ENCODE measurements at regions not wholly inside any gene's neighbourhood (a gene's known extent, or its start where the extent isn't known, plus 50 kb on each side); places are given as distances from the start of the nearest gene placed in this dataset.
"Not testable (repeated sequence)": the region's sequence is repeated elsewhere in the genome, so short reads cannot be mapped to it uniquely, and the experiment has no call there.

- DNase-seq: no peak
- POLR2A ChIA-PET: no interaction called here
- Histone ChIP-seq H3K27ac (ENCODE audit: low read depth, low read length) (no peak overlapping the region), H3K27me3 (ENCODE audit: insufficient read depth, low read length, poor library complexity, severe bottlenecking) (no peaks in the 10 kb centered on the region), H3K4me1 (ENCODE audit: insufficient read depth, low read length) (no peaks in the 10 kb centered on the region), H3K36me3 (ENCODE audit: insufficient read depth, low read length) (no peaks in the 10 kb centered on the region), H3K9me3 (ENCODE audit: low read length) (no peaks in the 10 kb centered on the region), H3K4me3 (ENCODE audit: low read length) (no peak overlapping the region)
- peaks cover 3 to 36% (median 11%) of the 10 kb centered on the region in 5 donors for H3K9me3 Mint-ChIP-seq
- H3K4me3 Mint-ChIP-seq: no peak overlapping the region
- H3K4me1 Mint-ChIP-seq: no peaks in the 10 kb centered on the region
- CTCF ChIA-PET: no interaction called here
- H3K36me3 Mint-ChIP-seq: no peaks in the 10 kb centered on the region
- H3K27ac Mint-ChIP-seq: no peak overlapping the region
- no peaks in the 10 kb centered on the region for H3K27me3 Mint-ChIP-seq
These were observed 171.3 kb upstream of the ADGRL4 start for GRCh38 chr1:79177844-79178243.

GRCh38 chr1:79161077-79161476 lies 154.5 kb upstream of the ADGRL4 start:
- H3K4me3 ChIP-seq (ENCODE audit: low read length): no peak overlapping the region
- ChIA-PET CTCF (no interaction called here), POLR2A (no interaction called here)
- no peak for DNase-seq
- Mint-ChIP-seq H3K9me3 (peaks cover 3 to 10% (median 5%) of the 10 kb centered on the region in 5 donors), H3K4me1 (no peaks in the 10 kb centered on the region), H3K27ac (no peak overlapping the region), H3K36me3 (no peaks in the 10 kb centered on the region), H3K27me3 (no peaks in the 10 kb centered on the region), H3K4me3 (no peak overlapping the region)
- no peak overlapping the region for H3K27ac ChIP-seq (ENCODE audit: low read depth, low read length)
- no peaks in the 10 kb centered on the region for H3K27me3 ChIP-seq (ENCODE audit: insufficient read depth, low read length, poor library complexity, severe bottlenecking)
- no peaks in the 10 kb centered on the region for H3K9me3 ChIP-seq (ENCODE audit: low read length)
- no peaks in the 10 kb centered on the region for H3K36me3 ChIP-seq (ENCODE audit: insufficient read depth, low read length)
- no peaks in the 10 kb centered on the region for H3K4me1 ChIP-seq (ENCODE audit: insufficient read depth, low read length)

- Histone ChIP-seq H3K4me1 (ENCODE audit: insufficient read depth, low read length) (no peaks in the 10 kb centered on the region), H3K9me3 (ENCODE audit: low read length) (no peaks in the 10 kb centered on the region), H3K4me3 (ENCODE audit: low read length) (no peak overlapping the region), H3K27me3 (ENCODE audit: insufficient read depth, low read length, poor library complexity, severe bottlenecking) (no peaks in the 10 kb centered on the region), H3K27ac (ENCODE audit: low read depth, low read length) (no peak overlapping the region), H3K36me3 (ENCODE audit: insufficient read depth, low read length) (no peaks in the 10 kb centered on the region)
- H3K36me3 Mint-ChIP-seq: no peaks in the 10 kb centered on the region
- H3K9me3 Mint-ChIP-seq: peaks cover 0 to 6% (median 3%) of the 10 kb centered on the region in 5 donors
- ChIA-PET POLR2A (no interaction called here), CTCF (no interaction called here)
- no peak overlapping the region for H3K27ac Mint-ChIP-seq
- H3K27me3 Mint-ChIP-seq: no peaks in the 10 kb centered on the region
- no peak for DNase-seq
- H3K4me3 Mint-ChIP-seq: no peak overlapping the region
- no peaks in the 10 kb centered on the region for H3K4me1 Mint-ChIP-seq
These were observed 149.5 kb upstream of the ADGRL4 start for GRCh38 chr1:79155991-79156390.

GRCh38 chr1:79151006-79151796 lies 144.7 kb upstream of the ADGRL4 start:
- ChIA-PET CTCF (no interaction called here), POLR2A (no interaction called here)
- Histone ChIP-seq H3K4me3 (ENCODE audit: low read length) (no peak overlapping the region), H3K27ac (ENCODE audit: low read depth, low read length) (no peak overlapping the region), H3K4me1 (ENCODE audit: insufficient read depth, low read length) (no peaks in the 10 kb centered on the region), H3K9me3 (ENCODE audit: low read length) (no peaks in the 10 kb centered on the region), H3K36me3 (ENCODE audit: insufficient read depth, low read length) (no peaks in the 10 kb centered on the region), H3K27me3 (ENCODE audit: insufficient read depth, low read length, poor library complexity, severe bottlenecking) (no peaks in the 10 kb centered on the region)
- DNase-seq: no peak
- Mint-ChIP-seq H3K4me3 (no peak overlapping the region), H3K27me3 (no peaks in the 10 kb centered on the region), H3K4me1 (no peaks in the 10 kb centered on the region), H3K27ac (no peak overlapping the region), H3K36me3 (no peaks in the 10 kb centered on the region), H3K9me3 (peaks cover 0 to 10% (median 6%) of the 10 kb centered on the region in 5 donors)

GRCh38 chr1:79150576-79150975 lies 144.0 kb upstream of the ADGRL4 start:
- no peak overlapping the region for H3K27ac Mint-ChIP-seq
- no peak for DNase-seq
- H3K4me3 Mint-ChIP-seq: no peak overlapping the region
- H3K4me3 ChIP-seq (ENCODE audit: low read length): no peak overlapping the region
- H3K27me3 Mint-ChIP-seq: no peaks in the 10 kb centered on the region
- H3K9me3 Mint-ChIP-seq: peaks cover 0 to 15% (median 6%) of the 10 kb centered on the region in 5 donors
- no peaks in the 10 kb centered on the region for H3K36me3 Mint-ChIP-seq
- ChIA-PET CTCF (no interaction called here), POLR2A (no interaction called here)
- H3K36me3 ChIP-seq (ENCODE audit: insufficient read depth, low read length): no peaks in the 10 kb centered on the region
- H3K27me3 ChIP-seq (ENCODE audit: insufficient read depth, low read length, poor library complexity, severe bottlenecking): no peaks in the 10 kb centered on the region
- H3K9me3 ChIP-seq (ENCODE audit: low read length): no peaks in the 10 kb centered on the region
- no peak overlapping the region for H3K27ac ChIP-seq (ENCODE audit: low read depth, low read length)
- no peaks in the 10 kb centered on the region for H3K4me1 ChIP-seq (ENCODE audit: insufficient read depth, low read length)
- H3K4me1 Mint-ChIP-seq: no peaks in the 10 kb centered on the region

- H3K36me3 Mint-ChIP-seq; POLR2A ChIA-PET; H3K27me3 ChIP-seq (ENCODE audit: insufficient read depth, low read length, poor library complexity, severe bottlenecking); CTCF ChIA-PET; H3K36me3 ChIP-seq (ENCODE audit: insufficient read depth, low read length); H3K4me1 Mint-ChIP-seq; DNase-seq; H3K9me3 ChIP-seq (ENCODE audit: low read length); H3K4me1 ChIP-seq (ENCODE audit: insufficient read depth, low read length); H3K4me3 Mint-ChIP-seq; H3K27ac Mint-ChIP-seq; H3K4me3 ChIP-seq (ENCODE audit: low read length); H3K27me3 Mint-ChIP-seq; H3K27ac ChIP-seq (ENCODE audit: low read depth, low read length): not testable (repeated sequence)
- H3K9me3 Mint-ChIP-seq: peaks cover 5 to 22% (median 6%) of the 10 kb centered on the region in 5 donors
These were observed 131.7 kb upstream of the ADGRL4 start for GRCh38 chr1:79138227-79138626.

GRCh38 chr1:79133774-79134364 lies 127.3 kb upstream of the ADGRL4 start:
- H3K27ac ChIP-seq (ENCODE audit: low read depth, low read length): no peak overlapping the region
- H3K4me3 ChIP-seq (ENCODE audit: low read length): no peak overlapping the region
- POLR2A ChIA-PET: no interaction called here
- H3K4me3 Mint-ChIP-seq: no peak overlapping the region
- no peak overlapping the region for H3K27ac Mint-ChIP-seq
- H3K36me3 Mint-ChIP-seq: no peaks in the 10 kb centered on the region
- H3K4me1 ChIP-seq (ENCODE audit: insufficient read depth, low read length): no peaks in the 10 kb centered on the region
- peaks cover 5 to 25% (median 8%) of the 10 kb centered on the region in 5 donors for H3K9me3 Mint-ChIP-seq
- no peaks in the 10 kb centered on the region for H3K27me3 ChIP-seq (ENCODE audit: insufficient read depth, low read length, poor library complexity, severe bottlenecking)
- H3K4me1 Mint-ChIP-seq: no peaks in the 10 kb centered on the region
- no peaks in the 10 kb centered on the region for H3K27me3 Mint-ChIP-seq
- no peaks in the 10 kb centered on the region for H3K9me3 ChIP-seq (ENCODE audit: low read length)
- no peak for DNase-seq
- CTCF ChIA-PET: no interaction called here
- H3K36me3 ChIP-seq (ENCODE audit: insufficient read depth, low read length): no peaks in the 10 kb centered on the region

- no peaks in the 10 kb centered on the region for H3K4me1 Mint-ChIP-seq
- no peaks in the 10 kb centered on the region for H3K27me3 Mint-ChIP-seq
- H3K4me3 Mint-ChIP-seq: no peak overlapping the region
- CTCF ChIA-PET: no interaction called here
- Histone ChIP-seq H3K36me3 (ENCODE audit: insufficient read depth, low read length) (no peaks in the 10 kb centered on the region), H3K4me1 (ENCODE audit: insufficient read depth, low read length) (no peaks in the 10 kb centered on the region), H3K9me3 (ENCODE audit: low read length) (no peaks in the 10 kb centered on the region), H3K27ac (ENCODE audit: low read depth, low read length) (no peak overlapping the region), H3K27me3 (ENCODE audit: insufficient read depth, low read length, poor library complexity, severe bottlenecking) (no peaks in the 10 kb centered on the region), H3K4me3 (ENCODE audit: low read length) (no peak overlapping the region)
- H3K9me3 Mint-ChIP-seq: peaks cover 2 to 22% (median 6%) of the 10 kb centered on the region in 5 donors
- no peak for DNase-seq
- no peaks in the 10 kb centered on the region for H3K36me3 Mint-ChIP-seq
- H3K27ac Mint-ChIP-seq: peak overlapping the region in 1 of 8 donors; percentile 1
- POLR2A ChIA-PET: no interaction called here
These were observed 125.1 kb upstream of the ADGRL4 start for GRCh38 chr1:79131626-79132025.
